ENCODE measurements at regions not wholly inside any gene's neighbourhood (a gene's known extent, or its start where the extent isn't known, plus 50 kb on each side); places are given as distances from the start of the nearest gene placed in this dataset.

- TF ChIP-seq POLR2A (IDR thresholded peaks at IDR 0.05): no peak
- no peak for TF ChIP-seq POLR2AphosphoS5 (IDR thresholded peaks at IDR 0.05)
These were observed 77.0 kb upstream of the PITX1 start for GRCh38 chr5:135110785-135111596.
